IPS-18a (cell line): ENCODE measurements at regions not wholly inside any gene's neighbourhood (a gene's known extent, or its start where the extent isn't known, plus 50 kb on each side); places are given as distances from the start of the nearest gene placed in this dataset.

Experiments used
- H3K27ac ChIP-seq: one replicate; pipeline ENCODE4 v1.5.1; 2013; ENCODE audit warnings: low read length
- H3K27me3 ChIP-seq: one replicate; pipeline ENCODE4 v1.6.1; 2013; ENCODE audit warnings: mild to moderate bottlenecking, low read length; ENCODE audit not compliant: control insufficient read depth, insufficient read depth
- H3K36me3 ChIP-seq: one replicate; pipeline ENCODE4 v1.6.1; 2013; ENCODE audit warnings: low read depth, low read length; ENCODE audit not compliant: control insufficient read depth
- H3K4me1 ChIP-seq: one replicate; pipeline ENCODE4 v1.6.1; 2013; ENCODE audit warnings: low read depth, low read length; ENCODE audit not compliant: control insufficient read depth
- H3K4me3 ChIP-seq: one replicate; pipeline ENCODE4 v1.5.1; 2013; ENCODE audit warnings: low read length
- H3K9ac ChIP-seq: one replicate; pipeline ENCODE4 v1.6.1; 2013; ENCODE audit warnings: mild to moderate bottlenecking, low read length, moderate library complexity
- H3K9me3 ChIP-seq: one replicate; pipeline ENCODE4 v1.6.1; 2013; ENCODE audit warnings: low read depth, low read length; ENCODE audit not compliant: control insufficient read depth

DNA sequence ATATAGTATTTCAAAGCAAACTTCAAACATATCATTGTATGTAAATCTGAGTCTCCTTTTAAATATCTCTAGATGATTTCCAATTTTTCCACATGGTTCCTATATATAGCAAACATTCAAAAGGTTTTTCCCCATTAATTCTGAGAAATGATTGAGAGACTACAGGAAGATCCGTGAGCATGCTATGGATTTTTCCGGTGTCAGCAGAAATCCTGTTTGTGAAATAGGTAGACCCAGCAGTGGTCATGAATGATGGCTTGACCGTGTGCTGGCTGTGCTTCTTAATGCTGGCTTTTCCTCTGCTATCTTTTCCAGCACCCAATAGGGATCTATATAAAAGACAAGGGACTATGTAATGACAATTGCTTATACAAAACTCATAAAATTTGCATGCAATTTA is 485.3 kb downstream of the PSAT1 start:
- no peaks in the 10 kb centered on the region for H3K9me3 ChIP-seq
- H3K4me1 ChIP-seq = peaks cover 15% of the 10 kb centered on the region
- no peaks in the 10 kb centered on the region for H3K27me3 ChIP-seq
- H3K4me3 ChIP-seq = no peak overlapping the region
- H3K27ac ChIP-seq = no peak overlapping the region
- H3K9ac ChIP-seq = no peak overlapping the region
- no peaks in the 10 kb centered on the region for H3K36me3 ChIP-seq

DNA sequence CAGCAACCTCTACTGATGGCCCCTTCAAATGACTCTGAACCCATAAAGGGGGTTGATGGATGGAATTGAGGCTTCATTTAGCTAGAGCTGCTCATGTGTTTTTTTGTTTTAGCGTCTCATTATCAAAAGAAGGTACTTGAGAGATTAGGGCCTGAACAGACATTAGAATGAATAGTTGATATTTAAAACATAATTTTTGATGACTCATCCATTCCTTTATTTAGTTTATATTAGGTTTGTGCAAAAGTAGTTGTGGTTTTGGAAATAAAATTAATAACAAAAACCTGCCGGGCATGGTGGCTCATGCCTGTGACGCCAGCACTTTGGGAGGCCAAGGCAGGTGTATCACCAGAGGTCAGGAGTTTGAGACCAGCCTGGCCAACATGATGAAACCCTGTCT is 485.9 kb downstream of the PSAT1 start:
- Histone ChIP-seq H3K27me3 (no peaks in the 10 kb centered on the region), H3K9ac (no peak overlapping the region), H3K4me3 (no peak overlapping the region), H3K27ac (no peak overlapping the region), H3K9me3 (no peaks in the 10 kb centered on the region), H3K36me3 (no peaks in the 10 kb centered on the region), H3K4me1 (peaks cover 12% of the 10 kb centered on the region)

DNA sequence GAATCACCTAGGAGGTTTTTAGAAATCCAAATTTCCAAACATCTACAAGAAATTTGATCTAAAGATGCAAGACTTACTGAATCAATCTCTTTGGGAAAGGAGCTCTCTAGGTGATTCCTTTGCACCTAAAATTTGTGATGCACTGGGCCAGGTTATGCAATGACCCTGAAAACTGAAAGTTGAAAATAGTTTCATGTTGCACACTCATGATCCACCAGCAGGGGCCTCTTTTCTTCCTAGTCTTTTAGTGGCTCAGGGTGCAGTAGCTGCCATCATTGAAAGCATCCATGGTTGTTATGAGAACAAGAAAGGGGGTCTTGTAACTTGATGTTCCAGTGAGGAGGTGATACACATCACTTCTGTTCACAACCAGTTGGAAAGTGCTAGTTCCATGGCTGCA is 486.8 kb downstream of the PSAT1 start:
- no peaks in the 10 kb centered on the region for H3K36me3 ChIP-seq
- no peak overlapping the region for H3K27ac ChIP-seq
- no peak overlapping the region for H3K9ac ChIP-seq
- no peaks in the 10 kb centered on the region for H3K9me3 ChIP-seq
- peaks cover 7% of the 10 kb centered on the region for H3K4me1 ChIP-seq
- no peak overlapping the region for H3K4me3 ChIP-seq
- H3K27me3 ChIP-seq = no peaks in the 10 kb centered on the region

DNA sequence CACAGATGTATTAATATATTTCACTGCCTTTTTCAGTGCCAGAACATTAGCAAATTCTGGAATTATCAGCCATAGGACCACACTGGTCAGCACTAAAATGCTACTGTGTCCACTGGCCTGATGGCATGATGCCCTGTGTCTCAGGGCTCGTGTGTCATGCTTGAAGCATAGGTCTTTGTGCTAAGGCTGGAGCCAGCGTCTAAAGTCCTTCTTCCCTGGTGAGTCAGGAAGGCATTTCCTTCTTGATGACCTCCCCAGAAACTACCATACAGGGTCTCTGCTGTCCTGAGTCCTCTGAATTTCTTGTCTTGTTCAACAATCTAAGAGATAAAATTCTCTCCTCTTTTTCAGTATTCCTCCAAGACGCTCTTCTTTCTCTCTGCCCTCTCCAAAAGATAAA is 489.9 kb downstream of the PSAT1 start:
- Histone ChIP-seq H3K27me3 (no peaks in the 10 kb centered on the region), H3K36me3 (no peaks in the 10 kb centered on the region), H3K4me3 (no peak overlapping the region), H3K9ac (no peak overlapping the region), H3K4me1 (no peaks in the 10 kb centered on the region), H3K27ac (no peak overlapping the region), H3K9me3 (no peaks in the 10 kb centered on the region)

DNA sequence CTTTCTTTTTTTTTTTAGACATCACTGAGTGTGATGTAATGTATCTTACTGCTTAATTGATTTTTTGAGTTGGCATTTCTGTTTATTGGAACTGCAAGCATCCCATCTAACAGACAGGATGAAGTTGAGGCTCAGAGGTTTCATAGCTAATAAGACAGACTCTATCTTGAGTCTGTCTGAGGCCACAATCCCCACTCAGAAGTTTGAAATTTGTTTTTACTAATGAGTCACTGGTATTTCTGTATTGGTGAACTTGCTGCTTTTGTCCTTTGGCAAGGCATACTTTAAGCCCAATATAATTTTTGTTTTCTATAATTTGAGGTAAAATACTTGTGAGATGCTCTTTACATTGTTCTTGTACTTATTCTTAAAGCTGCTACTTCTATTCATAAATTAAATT is 491.2 kb downstream of the PSAT1 start:
- Histone ChIP-seq H3K4me1 (no peaks in the 10 kb centered on the region), H3K36me3 (no peaks in the 10 kb centered on the region), H3K27ac (no peak overlapping the region), H3K27me3 (no peaks in the 10 kb centered on the region), H3K9ac (no peak overlapping the region), H3K4me3 (no peak overlapping the region), H3K9me3 (no peaks in the 10 kb centered on the region)

DNA sequence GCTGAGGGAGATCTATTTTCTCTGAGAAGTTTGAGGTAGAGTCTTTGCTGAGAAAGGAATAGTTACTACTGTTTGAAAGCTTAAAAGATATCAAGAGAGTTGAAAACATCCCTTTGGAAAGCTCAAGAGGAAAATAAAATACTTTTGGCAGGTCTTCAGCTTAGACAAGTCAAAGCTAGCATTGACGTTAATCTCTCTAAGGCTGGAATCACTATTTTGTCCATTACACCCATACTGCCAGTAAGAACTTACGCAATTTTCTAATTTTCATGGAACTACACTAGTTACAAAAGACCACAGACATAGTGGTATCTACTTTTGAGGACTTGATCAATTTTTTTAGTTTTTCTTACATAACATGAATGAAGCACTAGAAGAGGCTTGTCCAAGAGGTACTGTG is 494.9 kb downstream of the PSAT1 start:
- Histone ChIP-seq H3K9ac (no peak overlapping the region), H3K4me3 (no peak overlapping the region), H3K36me3 (no peaks in the 10 kb centered on the region), H3K9me3 (no peaks in the 10 kb centered on the region), H3K27ac (no peak overlapping the region), H3K27me3 (no peaks in the 10 kb centered on the region), H3K4me1 (no peaks in the 10 kb centered on the region)

DNA sequence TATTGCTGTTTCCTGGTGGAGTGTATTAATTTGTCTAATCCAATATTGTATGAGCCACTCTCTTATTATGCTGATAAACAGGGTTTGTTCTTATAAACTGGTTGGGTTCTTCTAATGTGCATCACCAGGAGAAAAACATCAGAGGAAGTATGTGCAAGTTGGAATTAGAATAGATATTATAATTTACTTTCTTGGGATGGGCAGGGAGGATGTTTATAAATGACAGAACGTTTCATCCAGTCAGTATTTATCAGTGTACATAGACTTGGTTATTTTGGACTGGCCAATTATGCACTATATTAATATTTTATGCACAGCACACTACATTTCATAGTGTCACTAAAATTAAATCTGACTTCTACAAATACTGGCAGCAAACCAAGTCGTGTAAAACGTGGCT is 495.8 kb downstream of the PSAT1 start:
- Histone ChIP-seq H3K36me3 (no peaks in the 10 kb centered on the region), H3K27me3 (no peaks in the 10 kb centered on the region), H3K27ac (no peak overlapping the region), H3K9me3 (no peaks in the 10 kb centered on the region), H3K9ac (no peak overlapping the region), H3K4me1 (no peaks in the 10 kb centered on the region), H3K4me3 (no peak overlapping the region)

DNA sequence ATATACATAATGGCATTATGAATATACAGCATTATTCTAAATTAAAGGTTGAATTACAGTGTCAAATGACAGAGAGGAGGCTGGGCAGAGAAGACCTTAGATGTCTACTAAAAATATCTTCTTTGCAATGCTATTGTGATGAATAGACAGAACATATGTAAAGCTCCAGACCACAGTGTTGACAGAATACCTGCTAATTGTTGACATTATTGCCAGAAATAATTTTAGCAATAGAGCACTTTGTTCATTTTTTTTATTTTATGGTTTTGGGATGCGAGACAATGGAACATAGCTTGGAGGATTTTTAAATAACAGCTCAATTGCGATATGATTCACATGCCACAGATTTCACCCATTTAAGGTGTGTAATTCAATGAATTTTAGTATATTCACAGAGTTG is 508.8 kb downstream of the PSAT1 start:
- Histone ChIP-seq H3K4me1 (no peaks in the 10 kb centered on the region), H3K4me3 (no peak overlapping the region), H3K9ac (no peak overlapping the region), H3K27me3 (no peaks in the 10 kb centered on the region), H3K9me3 (no peaks in the 10 kb centered on the region), H3K27ac (no peak overlapping the region), H3K36me3 (no peaks in the 10 kb centered on the region)

DNA sequence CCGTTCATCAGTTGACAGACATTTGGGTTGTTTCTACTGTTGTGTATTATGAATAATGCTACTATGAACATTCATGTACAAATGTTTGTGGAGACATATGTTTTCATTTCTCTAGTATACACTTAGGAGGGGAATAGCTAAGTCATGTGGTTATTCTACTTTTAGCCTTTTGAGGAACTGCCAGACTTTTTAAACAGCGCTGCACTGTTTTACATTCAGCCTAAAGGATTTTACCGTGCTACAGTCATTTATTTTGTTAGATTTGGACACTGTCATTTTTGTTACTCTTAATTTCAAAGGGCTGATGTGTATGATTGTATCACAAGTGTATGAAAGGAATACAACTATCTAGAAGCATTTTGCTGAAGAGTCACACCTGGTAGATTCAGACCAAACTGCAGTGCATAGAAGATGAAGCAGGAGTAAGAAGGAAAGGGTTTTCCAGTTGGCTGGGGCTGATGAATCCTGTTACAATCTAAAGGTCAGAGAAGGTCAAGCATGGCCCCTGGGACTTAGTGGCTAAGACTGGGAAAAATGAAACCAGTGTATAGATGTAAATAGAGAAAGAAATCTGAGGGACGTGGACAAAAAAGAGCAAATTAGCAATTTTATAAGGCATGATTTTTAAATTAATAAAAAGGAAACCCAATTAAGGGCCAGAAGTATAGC is 509.7 kb downstream of the PSAT1 start:
- H3K4me1 ChIP-seq = no peaks in the 10 kb centered on the region
- H3K9me3 ChIP-seq = no peaks in the 10 kb centered on the region
- no peaks in the 10 kb centered on the region for H3K36me3 ChIP-seq
- H3K4me3 ChIP-seq = no peak overlapping the region
- H3K27ac ChIP-seq = no peak overlapping the region
- no peaks in the 10 kb centered on the region for H3K27me3 ChIP-seq
- H3K9ac ChIP-seq = no peak overlapping the region

DNA sequence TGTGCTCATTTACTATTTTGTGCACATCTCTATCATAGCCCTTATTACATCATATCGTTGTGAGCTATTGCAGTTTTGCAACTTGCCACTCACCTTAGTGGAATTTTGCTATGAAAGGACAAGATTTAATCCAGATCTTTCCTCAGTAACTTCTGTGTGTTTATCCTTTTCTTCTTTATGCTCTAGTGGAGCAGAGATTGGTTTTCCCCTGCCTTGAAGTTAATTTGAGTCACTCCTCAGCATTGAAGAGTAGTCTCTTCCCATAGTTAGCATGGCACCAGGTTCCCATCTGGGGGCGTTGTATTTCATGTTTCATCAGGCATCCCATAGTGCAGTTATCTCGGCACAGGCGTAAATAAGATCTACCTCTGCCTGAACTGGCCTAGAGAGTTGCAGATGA is 510.4 kb downstream of the PSAT1 start:
- Histone ChIP-seq H3K9ac (no peak overlapping the region), H3K9me3 (no peaks in the 10 kb centered on the region), H3K4me1 (no peaks in the 10 kb centered on the region), H3K27ac (no peak overlapping the region), H3K36me3 (no peaks in the 10 kb centered on the region), H3K4me3 (no peak overlapping the region), H3K27me3 (no peaks in the 10 kb centered on the region)

DNA sequence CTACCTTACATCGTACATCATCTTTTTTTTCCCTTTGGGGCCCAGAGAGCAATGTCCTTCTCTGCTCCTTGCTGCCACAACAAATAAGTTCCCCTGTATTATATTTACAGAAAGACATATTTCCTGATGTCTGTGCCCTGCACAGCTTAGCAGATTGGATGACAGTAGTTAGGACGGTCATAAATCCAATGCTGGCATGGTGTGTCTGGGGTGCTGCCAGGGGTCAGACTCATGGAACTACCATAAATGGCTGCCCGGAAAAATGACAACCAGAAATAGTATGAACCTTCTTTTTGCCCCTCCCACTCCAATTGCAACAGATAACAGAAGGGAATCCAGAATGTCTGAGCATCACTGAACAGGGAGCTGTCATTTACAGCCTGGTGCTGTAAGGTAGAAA is 511.1 kb downstream of the PSAT1 start:
- H3K9ac ChIP-seq = no peak overlapping the region
- H3K4me3 ChIP-seq = no peak overlapping the region
- no peaks in the 10 kb centered on the region for H3K9me3 ChIP-seq
- no peaks in the 10 kb centered on the region for H3K36me3 ChIP-seq
- H3K27ac ChIP-seq = no peak overlapping the region
- H3K27me3 ChIP-seq = no peaks in the 10 kb centered on the region
- H3K4me1 ChIP-seq = no peaks in the 10 kb centered on the region

DNA sequence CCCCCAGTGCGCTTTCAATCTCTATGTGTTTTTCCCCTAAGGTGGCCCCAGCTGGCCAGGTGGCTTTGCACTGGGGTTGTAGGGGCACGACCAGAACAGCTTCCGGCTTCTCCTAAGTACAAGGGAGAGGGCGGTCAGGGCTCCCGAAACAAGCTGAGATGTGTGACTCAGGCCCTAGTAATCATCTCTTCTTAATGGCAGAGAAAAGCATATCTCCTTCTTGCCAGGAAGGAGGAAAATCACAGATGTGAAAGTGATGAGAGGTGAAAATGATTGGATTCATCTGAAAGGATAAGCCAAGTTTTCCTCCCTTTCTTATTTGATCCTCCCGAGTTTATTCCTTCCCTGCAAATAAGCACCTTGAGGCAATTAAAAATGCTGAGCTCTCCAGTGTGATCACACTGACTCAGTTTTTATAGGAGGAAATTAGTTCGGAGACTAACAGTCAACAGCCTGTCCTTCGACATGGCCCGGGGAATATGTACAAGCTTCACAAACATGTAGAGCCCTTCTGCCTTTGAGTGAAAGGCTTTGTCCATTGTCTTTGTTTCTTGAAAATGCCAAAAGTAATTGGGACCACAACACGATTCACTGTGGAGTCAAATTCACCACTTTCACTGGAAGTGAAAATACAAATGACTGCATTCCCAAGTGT is 514.8 kb downstream of the PSAT1 start:
- H3K9me3 ChIP-seq = no peaks in the 10 kb centered on the region
- no peak overlapping the region for H3K27ac ChIP-seq
- H3K36me3 ChIP-seq = no peaks in the 10 kb centered on the region

More for the DNA sequence above, 514.8 kb downstream of the PSAT1 start:
- Histone ChIP-seq H3K9ac (no peak overlapping the region), H3K4me1 (no peaks in the 10 kb centered on the region), H3K27me3 (no peaks in the 10 kb centered on the region), H3K4me3 (no peak overlapping the region)
